KG1 (cell line): ENCODE measurements at regions not wholly inside any gene's neighbourhood (a gene's known extent, or its start where the extent isn't known, plus 50 kb on each side); places are given as distances from the start of the nearest gene placed in this dataset.

ENCODE experiments used
- DNase-seq: peaks from one replicate; lab custom pipeline; 2025; lab: John Stamatoyannopoulos, UW

DNA sequence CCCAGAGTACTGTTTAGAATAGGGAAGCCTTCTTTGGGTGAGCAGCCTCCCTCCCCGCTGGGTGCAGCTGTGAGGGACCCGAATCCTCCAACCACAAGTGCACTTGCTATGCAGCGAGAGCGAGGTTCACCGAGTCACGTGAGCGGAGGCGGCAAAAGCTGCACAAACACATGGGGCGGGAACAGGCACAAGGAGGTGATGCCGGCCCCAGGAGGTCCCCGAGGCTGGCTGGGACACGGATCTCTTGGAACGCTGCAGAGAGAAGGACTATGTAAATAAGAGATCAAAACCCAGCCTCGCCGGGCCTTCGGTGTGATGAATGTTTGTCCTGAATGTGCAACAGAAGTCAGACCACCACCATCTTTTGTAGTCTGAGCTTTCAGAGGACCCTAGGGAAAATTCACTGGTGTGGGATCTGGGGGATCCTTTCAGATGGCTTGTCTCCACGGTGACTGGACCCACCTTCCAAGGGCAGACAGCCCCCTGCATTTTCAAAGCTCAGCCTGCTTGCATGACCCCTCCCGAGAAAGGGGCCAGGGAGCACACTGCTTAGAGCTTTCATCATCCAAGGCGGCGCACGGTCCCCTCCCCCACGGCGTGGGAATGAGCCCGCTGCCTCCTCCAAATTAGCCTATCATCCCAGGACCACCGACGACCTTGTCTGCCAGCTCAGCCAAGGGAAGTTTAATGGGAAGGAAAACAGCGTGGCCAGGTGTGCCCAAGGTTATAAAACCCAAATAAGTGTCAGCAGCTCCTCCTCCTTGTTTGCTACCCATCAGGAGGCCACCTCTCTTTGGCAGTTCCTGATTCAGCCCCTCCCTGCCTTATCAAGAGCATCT, 327.7 kb downstream of the CXCL12 start:
- DNase-seq: no peak

DNA sequence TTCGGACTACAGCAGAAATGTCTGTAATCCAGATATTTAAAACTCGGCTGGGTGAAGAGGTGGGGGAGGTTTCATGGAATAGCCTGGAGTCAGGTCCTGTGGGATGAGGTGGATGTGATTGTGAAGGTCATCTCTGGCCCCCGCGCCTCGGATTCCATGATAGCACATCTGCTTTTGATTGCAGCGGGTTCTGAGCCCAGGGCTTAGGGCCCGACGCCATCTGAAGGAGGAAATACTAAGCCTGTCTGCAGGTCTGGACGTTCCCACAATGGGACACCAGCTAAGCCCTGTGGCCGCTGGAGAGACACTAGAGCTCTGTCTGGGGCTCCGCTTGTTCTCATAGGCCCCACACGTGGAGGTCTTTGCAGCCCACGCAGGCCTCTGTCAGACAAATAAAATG, 328.7 kb downstream of the CXCL12 start:
- no peak for DNase-seq

DNA sequence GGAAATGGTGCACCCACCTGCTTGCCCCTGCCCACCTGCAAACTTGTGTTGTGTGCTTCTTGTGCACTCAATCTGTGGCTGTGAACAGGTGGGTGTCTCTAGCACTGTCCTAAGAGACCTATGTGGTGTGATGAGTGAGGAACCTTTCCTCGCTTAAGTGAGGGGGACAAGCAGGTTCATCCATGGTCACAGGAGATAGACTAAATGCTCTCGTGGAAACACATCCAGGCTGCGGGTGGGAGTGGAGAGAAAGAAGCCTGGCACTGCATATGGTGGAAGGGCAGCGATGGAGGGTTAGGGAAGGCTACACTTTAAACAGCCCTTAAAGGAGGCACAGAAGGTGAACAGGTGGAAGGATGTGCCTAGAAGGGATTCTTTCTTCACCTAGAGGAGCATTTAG, 330.9 kb downstream of the CXCL12 start:
- no peak for DNase-seq

DNA sequence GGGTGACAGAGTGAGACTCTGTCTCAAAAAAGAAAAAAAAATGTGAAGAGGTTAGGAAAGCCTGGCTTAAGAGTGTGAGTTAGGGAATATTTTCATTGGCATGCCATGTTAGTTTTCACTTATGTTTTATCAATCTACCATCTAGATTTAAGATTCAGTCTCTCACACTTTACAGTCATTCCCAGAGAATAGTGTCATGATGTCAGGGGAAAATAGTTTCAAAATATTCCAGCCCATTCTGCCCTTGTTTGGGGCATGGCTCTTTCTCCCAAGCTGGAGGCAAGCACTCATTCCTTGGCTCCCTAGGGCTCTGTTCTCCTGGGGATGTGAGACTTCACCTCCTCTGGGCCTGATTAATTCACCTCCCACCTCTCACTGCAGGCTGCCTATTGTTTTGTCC, 331.5 kb downstream of the CXCL12 start:
- no peak for DNase-seq

DNA sequence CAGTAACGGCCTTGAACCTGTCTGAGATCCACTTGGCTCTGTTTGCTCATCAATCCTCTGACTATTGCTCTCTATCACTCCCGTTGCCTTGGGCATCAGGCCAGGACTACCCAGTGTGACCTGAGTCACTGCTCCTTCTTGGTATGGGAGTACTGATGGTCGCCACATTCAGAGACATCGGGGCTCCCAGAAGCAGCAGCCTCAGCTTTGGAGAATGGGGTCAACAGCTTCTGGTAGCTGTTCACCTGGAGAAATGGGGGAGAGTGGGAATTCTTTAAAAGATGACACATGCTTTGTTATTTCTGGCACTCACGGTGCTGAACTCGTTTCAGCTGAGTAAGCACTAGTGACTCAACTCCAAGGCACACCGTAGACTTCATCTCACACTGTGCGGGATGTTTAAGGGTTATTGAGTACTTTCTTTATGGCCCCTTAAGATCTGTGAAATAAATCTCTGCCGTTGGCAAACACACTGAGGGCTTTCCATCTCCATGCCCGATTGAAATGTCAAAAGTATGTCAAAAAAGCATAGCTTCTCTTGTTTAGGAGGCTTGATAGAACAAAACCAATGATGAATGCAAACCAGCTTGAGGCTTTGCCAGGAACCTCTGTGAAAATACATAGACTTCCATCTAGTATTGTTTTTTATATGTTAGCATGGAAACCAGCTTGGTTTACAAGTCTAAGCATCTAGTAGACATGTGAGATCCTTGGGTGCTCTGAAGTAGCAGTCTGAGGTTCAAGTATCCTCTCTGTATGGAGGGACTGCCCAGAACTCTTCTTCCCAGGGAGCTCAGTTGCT, 333.1 kb downstream of the CXCL12 start:
- DNase-seq: no peak

DNA sequence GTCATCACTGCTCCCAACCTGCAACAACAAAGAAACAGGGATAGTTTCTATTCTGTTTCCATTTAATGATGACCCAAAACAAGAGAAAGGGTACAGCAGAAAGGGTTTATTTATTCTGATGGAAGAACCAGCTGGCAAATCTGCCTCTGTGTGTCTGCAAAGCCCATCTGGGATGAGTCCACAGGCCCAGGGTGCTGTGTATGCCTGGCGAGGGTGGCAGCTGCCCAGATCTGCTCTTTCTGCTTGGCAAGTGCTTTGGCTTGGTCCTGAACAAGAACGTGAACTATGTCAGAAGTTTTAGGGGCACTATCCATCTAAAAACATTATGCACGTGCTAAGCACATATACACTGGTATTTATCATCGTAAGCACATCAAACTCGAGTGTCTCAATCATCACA, 333.8 kb downstream of the CXCL12 start:
- no peak for DNase-seq

- no peak for DNase-seq
These were observed 335.4 kb downstream of the CXCL12 start for GRCh38 chr10:44049301-44050015.

DNA sequence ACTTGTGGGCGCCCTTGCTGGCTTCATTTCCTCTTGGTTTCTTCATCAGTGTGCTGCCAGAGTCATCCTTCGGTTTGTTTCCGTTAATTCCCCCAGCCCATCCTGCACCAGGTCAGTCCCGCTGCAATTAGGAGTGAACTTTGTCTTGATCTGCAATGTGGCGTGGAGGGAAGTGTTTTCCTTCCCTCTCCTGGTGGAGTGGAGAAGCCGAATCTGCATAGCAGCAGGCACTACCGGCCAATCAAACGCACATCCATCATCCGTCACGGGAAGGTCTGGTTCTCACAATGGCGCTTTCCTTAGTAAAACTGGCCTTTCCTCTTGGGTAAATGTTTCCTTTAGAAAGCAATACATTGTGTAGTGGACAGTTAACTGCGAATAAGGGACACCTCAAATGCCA, 337.5 kb downstream of the CXCL12 start:
- DNase-seq: no peak

- DNase-seq: no peak
These were observed 338.3 kb downstream of the CXCL12 start for GRCh38 chr10:44046605-44047004.

- DNase-seq: no peak
These were observed 339.9 kb downstream of the CXCL12 start for GRCh38 chr10:44045020-44045419.

DNA sequence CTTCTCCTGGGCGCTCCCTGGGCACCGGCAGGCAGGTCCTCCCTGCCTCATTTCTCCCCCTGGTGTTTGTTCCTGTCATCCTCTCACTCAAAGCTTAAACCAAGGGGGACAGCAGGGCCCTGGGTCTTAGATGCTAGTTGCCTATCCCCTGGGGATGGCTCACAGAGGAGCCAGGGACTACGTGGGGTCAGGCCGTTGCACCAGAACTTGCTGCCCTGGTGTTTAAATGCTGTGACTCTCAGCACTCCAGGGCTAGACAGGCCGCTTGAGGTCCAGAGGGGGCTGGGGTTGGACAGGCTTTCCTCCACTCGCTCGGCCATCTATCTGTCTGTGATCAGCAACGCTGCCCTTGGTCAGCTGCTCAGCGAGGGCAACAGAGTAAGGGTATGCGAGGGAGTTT, 340.3 kb downstream of the CXCL12 start:
- DNase-seq: no peak

DNA sequence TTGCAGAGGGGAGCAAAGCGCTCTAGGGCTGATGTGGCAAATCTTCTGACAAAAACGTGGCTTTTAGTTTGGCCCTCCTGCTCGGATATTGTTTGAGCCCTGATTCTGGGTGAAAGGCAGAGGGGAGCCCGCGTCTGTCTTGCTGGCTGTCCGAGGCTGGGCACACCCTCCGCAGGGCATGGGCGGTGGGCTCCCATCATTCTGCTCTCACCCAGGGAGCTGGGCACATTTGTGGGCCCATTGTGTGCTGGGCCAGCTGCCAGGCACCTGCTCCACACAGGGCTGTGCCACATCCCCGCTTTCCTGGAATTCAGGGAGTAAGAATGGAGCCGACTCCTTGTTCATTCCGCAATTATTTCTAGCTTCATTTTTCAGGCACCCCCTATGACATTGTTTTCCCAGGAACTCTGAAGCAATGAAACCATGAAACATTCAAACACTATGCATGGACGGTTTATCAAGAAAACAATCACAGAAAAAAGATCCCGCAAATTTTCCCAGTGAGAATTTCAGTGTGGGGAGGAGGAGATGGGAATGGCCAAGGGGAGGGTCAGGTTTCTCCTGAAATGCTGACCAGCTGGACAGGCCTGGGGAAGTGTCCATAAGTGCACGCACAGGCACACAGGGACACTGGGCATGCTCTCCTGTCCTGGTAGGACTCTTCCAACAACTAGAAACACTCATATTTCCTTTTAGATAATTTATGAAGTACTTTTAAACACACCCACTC, 341.1 kb downstream of the CXCL12 start:
- no peak for DNase-seq

DNA sequence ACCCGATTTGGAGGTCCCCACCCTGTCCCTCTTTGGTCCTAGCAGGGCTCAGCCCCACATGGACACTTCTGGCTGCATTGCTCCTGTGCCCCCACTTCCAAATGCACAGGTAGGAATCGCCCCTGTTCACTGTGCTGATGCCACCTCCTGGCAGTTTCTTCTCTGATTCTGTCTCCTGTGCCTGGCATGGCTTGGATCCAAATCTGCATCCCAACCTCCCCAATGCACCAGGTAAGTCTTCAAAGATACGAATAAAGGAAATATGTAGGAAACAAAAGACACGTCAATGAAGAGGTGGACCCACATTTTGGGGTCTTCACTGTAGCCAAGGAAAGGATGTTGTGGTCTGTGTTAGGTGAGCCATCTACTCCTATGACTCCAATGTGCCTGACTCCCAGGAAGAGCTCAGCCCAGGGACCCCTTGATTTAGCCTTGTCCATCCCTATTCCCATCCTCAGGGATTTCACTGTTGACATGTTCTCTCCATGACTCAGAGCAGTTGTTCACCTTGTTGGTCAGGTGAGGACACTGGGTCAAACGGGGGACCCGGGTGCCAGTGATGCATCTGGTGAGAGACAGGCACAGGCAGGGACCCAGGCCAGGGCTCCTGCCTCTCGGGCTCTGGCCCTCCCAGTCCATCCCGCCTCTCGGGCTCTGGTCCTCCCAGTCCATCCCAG, 341.8 kb downstream of the CXCL12 start:
- DNase-seq: no peak

DNA sequence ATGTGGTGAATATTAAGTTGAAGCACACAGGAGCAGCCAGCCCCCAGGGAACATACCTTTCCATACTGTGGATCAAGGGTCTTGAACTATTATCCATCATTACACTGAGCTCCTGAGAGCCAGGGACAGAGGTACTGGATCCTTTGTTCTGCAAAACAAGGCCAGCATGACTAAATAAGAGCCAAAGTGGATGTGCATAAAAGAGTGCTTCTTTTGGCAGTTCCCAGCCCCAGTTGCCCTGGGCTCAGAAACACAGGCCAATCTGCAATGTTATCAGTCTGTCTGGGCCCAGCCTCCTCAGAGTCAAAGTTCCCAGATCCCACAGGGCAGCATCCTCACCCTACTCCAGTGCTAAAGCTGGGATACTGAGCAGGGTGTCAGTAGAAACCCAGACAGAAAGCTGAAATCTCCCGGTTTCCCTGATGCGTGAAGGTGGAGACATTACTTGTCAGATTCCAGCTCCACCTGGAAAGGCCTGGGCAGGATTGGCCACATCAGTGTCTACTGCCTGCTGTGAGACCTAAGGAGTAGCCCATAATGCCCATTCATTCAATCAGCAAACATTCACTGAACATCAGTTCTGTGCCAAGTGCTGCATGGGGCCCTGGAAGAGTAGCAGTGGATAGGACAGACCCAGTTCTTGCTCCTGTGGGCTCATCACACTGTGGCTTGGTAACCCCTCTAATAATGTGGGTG, 342.7 kb downstream of the CXCL12 start:
- DNase-seq: no peak

DNA sequence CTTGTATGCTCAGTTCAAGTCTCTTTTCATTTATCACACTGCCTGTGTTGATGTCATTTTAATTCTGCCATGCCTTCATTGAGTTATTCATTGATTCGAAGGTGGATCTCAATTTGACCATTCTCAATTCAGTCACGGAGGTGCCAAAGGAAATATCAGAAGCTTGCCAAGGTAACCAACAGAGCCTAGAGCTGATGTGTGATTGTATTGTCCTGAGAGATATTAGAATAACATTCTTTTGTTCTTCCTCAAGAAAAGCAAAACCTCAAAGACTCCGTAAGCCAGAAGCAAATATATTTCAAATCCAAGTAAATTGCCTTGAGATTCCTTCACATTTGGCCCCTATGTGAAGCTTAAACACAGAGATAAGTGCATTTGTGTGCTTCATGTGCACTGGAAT, 345.3 kb downstream of the CXCL12 start:
- DNase-seq: no peak

DNA sequence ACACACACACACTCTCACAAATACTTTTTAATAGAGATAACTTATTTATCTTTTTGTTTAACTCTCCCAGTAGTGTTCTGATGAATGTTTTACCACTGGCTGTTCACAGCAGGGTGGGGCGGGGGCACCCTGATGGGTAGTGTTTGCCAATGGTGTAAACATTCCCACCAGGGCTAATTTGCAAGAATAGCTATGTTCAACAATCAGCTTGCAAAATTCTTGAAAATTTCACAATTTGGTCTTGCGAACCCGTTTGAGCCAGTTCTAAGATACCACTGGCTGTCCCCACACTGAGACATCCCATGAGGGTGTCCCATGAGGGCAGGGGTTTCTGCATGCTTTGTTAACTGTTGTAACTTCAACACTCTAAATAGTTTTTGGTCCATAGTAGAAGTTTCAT, 348.5 kb downstream of the CXCL12 start:
- no peak for DNase-seq

DNA sequence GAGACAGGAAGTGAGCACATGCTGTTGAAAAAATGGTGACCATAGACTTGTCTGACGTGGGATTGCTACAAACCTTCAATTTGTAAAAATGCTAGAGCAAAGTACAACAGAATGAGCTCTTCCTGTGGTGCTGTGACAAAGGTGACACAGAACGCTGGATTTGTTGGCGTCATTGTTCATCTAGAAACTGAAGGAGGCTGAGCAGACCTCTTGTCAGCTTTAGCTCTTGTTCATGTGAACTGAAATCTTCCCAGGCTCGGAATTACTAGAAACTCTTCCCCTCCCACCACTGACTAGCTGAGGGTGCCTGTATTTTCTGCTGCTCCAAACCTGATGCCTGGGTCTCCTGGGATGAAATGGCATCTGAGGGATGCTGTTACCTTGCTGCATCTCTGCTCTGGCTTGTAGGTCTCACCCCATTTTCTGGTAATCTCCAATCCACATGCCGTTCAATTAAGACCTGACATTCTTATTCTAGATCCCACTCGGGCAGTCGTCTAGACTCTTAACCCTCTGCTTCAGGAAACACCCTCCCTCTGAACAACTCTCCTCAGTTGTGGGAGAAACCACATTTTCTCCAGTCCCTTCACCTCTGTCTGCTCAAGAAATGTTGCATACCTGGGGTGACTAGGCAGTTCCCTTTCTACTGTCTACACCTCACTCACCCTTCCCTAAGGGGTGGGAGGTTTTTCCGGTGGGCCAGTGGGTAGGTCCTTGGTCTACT, 349.3 kb downstream of the CXCL12 start:
- no peak for DNase-seq

DNA sequence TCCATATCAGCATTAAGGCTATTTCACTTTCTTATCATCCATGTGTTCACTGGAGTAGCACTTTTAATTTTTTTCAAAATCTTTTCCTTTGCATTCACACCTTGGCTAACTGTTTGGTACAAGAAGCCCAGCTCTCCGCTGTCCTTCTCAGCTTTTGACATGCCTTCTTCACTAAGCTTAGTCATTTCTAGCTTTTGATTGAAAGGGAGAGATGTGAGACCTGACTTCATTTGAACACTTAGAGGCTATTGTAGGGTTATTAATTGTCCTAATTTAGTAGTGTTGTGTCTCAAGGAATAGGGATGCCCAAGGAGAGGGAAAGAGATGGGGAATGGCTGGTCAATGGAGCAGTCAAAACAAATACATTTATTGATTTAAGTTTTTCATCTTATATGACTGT, 350.0 kb downstream of the CXCL12 start:
- DNase-seq: no peak

DNA sequence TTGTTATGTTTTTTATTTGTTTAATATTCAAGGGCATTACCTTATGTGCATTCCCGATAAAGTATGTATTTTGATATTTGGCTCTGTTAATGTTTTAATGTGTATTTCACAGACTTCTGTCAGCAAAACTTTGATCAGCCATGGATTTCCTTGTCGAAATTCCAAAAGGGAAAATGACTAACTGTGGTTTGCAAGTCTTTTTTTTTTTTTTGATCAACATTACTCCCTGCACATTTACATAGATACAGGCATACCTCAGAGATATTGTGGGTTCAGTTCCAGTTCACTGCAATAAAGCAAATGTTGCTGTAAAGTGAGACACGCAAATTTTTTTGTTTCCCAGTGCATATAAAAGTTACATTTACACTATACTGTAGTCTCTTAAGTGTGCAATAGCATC, 351.9 kb downstream of the CXCL12 start:
- no peak for DNase-seq

DNA sequence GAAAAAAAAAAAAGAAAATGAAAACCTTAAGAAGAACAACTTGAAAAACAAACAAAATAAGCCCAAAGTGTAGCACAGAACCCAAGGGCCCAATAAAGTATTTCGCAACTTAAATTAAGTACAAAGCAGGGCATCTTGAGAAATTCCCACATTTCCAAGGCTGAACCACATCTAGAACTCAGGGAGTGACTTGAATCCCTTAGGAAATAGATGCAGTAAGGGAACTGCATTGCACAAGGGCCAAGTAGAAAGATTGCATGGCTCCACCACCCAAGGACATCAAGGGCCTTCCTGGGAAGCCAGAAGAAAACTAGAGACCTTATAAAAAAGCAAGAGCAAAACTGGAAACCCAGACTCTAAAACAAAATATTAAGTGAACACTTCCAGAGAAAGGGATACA, 352.7 kb downstream of the CXCL12 start:
- no peak for DNase-seq
